Mammary epithelial cell (primary cell): ENCODE measurements at regions not wholly inside any gene's neighbourhood (a gene's known extent, or its start where the extent isn't known, plus 50 kb on each side); places are given as distances from the start of the nearest gene placed in this dataset.

Experiments
- CTCF ChIP-seq, 2 donors: IDR thresholded peaks in 1 of 2; conservative IDR thresholded peaks in 1 of 2; 2 replicates each; pipeline ENCODE4 v1.5.1; 2011 to 2012; ENCODE audit warnings: inconsistent platforms in 2 of 2, low read length in 2 of 2, mild to moderate bottlenecking in 2 of 2, control low read depth in 1 of 2, low read depth in 1 of 2; ENCODE audit not compliant: insufficient read depth in 1 of 2; ENCODE audit errors: extremely low read depth in 1 of 2
- EZH2 ChIP-seq: IDR thresholded peaks from 2 replicates; pipeline ENCODE4 v1.6.1; 2012; ENCODE audit warnings: low read length, inconsistent platforms, borderline replicate concordance

GRCh38 chr5:167708449-167708848 is 583.0 kb upstream of the WWC1 start:
- TF ChIP-seq CTCF (conservative IDR thresholded peaks at IDR 0.05 in 1 of 2, IDR thresholded peaks at IDR 0.05 in 1 of 2; ENCODE audit: extremely low read depth in 1 of 2, insufficient read depth in 1 of 2, low read depth in 1 of 2, low read length in 2 of 2) = peak in 1 of 2 donors; percentile 17
- TF ChIP-seq EZH2 = no peak
